GM18520 (cell line): ENCODE measurements at regions not wholly inside any gene's neighbourhood (a gene's known extent, or its start where the extent isn't known, plus 50 kb on each side); places are given as distances from the start of the nearest gene placed in this dataset.

Experiments used
- ATAC-seq: cut with Tn5 transposase; IDR thresholded peaks from one replicate; pipeline ENCODE4 v1.9.1; 2021; ENCODE audit not compliant: unreplicated experiment

DNA sequence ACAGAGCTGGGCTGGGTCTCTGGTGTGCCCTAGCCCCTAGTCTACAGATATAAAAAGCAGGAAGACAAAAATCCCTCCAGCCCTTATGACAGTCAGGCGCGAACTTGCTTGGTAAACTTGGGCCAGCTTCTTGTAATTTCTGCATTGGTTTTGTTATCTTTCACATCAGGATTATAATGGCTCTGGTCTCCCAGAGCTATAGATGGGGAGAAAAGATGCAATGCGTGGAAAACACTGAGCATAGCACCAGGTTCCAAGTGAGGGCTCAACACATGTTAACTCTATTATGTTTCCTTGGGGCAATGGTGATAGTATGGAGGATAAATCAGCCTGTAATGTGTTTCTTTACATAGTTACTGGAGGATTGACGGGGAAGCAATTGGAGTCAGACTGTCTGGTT lies 246.8 kb upstream of the KCNG1 start:
- no peak for ATAC-seq

GRCh38 chr20:51267679-51268078 lies 244.8 kb upstream of the KCNG1 start:
- no peak for ATAC-seq

GRCh38 chr20:51266353-51266752 lies 243.4 kb upstream of the KCNG1 start:
- ATAC-seq = no peak

DNA sequence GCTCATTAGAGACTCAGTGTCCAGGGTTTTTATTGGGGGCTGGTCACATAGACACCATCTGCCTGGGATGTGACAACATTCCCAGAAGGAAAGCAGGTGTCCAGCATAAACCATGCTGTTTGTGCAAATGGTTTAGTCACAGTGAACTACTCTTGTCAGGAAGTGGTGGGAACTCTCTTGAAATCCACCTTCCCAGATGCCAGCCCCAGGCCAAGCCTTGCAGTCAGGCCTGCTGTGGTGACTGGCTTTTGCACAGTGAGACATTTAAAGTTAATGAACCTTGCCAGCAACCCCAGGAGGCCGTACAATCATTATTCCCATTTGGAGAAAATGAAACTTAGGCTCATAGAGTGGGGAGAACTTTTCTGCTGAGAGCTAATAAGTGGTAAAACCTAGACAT lies 242.5 kb upstream of the KCNG1 start:
- no peak for ATAC-seq

GRCh38 chr20:51262240-51262639 lies 239.3 kb upstream of the KCNG1 start:
- no peak for ATAC-seq

- no peak for ATAC-seq
Observed at GRCh38 chr20:51259455-51259854, 236.5 kb upstream of the KCNG1 start.

GRCh38 chr20:51258582-51259165 lies 235.8 kb upstream of the KCNG1 start:
- no peak for ATAC-seq

- no peak for ATAC-seq
Observed at GRCh38 chr20:51255417-51255816, 232.5 kb upstream of the KCNG1 start.

DNA sequence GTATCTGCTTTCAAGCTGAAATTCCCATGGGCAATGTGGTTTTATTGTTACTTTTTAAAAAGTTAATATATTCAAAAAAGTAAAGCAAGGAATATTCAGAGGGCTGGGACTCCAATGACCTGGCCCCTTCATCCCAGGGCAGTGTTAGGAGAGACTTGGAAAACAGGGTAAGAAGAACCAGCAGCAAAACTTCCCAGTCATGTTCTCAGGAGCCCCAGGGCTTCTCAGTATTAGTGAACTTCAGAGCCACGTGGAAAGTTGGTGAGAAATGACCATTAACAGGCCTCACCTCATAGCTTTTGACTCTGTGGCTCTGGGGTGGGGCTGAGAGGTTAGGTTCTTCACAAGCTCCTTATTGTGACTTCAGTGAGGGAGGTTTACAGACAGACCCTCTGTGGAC lies 230.4 kb upstream of the KCNG1 start:
- no peak for ATAC-seq

DNA sequence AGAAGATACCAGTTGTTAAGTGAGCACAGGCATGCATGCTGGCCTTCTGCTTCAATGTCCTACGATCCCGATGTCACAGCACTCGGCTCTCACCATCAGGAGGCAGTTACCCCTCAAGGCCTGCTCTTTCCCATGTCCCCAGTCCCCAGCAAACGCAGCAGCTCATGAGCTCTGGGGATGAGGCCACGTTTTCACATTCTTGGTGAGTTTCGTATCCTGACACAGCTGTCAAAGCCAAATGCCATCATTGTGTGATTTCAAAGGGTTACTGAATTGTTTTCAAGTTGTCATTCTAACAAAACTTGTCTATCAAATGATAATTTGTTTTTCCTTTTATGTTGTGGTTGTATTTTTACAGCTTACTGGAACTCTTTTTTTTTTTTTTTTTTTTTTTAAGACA lies 226.9 kb upstream of the KCNG1 start:
- no peak for ATAC-seq

- no peak for ATAC-seq
Observed at GRCh38 chr20:51249215-51249614, 226.3 kb upstream of the KCNG1 start.

- no peak for ATAC-seq
Observed at GRCh38 chr20:51244466-51244865, 221.6 kb upstream of the KCNG1 start.

DNA sequence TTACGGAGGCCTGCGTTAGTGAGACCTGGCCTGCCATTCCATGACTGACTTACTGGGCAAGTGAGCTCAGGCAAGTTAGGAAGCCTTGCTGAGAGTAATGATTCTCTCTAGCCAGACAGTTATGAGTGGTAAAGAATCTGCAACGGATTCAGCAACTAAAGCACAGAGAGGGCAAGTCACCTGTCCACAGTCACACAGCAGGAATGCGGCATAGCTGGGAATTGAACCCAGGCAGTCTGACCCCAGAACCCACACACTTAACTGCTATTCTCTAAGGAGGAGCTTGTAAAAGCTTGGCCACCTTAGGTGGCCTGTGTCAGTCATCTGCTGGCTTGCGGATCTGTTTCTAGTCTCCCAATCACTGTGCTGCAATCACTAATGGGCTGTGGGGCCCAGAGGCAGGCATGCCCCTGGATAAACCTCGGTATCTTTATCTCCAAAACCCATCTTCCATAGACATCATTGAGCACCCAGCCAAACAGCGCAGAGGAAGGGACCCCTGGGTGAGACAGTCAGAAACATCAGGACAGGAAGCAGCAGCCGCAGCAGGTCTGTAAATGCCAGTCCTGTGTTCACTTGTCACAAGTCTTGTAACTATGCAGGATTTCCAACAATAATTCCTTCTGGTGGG lies 215.9 kb upstream of the KCNG1 start:
- ATAC-seq = no peak

DNA sequence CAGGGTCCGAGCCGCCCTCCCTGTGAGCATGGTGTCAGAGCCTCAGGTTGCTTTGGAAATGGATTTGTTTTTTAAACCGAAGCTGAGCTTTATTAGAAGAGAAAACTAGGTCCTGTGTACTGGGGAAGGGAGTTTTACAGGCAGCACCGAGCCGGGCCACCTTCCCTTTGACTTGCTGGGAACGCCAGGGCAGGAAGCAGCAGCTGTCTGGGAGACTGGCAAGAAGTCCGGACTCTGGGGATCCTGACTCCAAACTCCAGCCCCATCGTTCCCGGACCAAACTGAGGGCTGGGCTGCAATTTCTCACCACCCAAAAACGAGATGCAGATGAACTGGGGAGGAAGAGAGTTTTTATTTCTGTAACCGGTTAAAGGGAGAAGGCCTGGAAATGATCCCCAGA lies 214.9 kb upstream of the KCNG1 start:
- no peak for ATAC-seq

DNA sequence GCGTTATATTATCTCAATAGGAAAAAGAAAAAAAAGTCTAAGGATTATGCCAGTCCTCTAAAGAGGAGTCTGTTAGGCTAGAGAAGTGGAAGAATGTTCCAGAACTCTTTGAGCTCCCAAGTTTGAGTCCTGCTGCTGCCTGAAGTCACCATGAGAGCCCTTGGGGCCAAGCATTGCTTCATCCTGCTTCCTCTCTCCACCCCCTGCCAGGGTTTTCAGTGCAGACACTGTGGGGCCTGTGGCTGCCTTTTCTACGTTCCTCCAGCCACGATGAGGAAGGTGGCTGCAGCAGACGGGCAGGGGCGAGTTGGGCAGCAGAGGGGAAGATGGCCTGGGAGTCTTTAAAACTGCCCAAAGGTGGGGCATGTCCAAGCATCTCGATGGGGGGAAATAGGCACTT lies 214.4 kb upstream of the KCNG1 start:
- ATAC-seq = no peak

- no peak for ATAC-seq
Observed at GRCh38 chr20:51236421-51236820, 213.5 kb upstream of the KCNG1 start.

DNA sequence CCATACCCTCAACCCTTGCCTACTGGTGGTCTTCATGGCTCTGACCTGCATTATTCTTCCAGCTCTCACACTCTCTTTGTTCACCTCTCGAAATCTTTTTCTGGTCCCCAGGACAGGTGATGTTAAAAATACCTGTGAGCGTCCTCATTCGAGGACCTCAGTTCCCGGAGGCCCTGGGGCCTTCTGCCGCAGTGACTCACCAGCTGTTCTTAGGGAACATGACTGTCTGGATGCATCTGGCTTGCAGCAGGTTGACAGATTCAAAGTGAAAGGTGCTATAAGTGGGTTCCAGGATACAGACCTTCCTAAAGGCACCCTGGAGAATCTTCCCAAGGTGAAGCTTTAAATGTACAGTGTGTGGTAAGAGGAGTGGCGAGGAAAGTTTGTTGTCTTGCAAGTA lies 210.4 kb upstream of the KCNG1 start:
- ATAC-seq = no peak

GRCh38 chr20:51230727-51231126 lies 207.8 kb upstream of the KCNG1 start:
- ATAC-seq = no peak

DNA sequence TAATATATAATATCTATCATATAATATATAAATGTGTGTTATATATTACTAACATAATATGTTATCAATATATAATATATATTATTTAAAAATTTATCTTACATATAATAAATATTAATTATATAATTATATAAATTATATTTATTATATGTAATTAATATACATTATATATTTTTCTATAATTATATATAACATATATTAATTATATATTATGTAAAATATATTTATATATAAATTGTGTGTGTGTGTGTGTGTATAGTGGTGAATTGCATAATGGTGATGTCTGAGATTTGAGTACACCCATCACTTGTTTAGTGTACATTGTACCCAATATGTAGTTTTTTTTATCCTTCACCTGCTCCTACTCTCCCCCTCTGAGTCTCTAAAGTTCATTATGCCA lies 205.9 kb upstream of the KCNG1 start:
- no peak for ATAC-seq

- no peak for ATAC-seq
Observed at GRCh38 chr20:51227744-51228143, 204.8 kb upstream of the KCNG1 start.

DNA sequence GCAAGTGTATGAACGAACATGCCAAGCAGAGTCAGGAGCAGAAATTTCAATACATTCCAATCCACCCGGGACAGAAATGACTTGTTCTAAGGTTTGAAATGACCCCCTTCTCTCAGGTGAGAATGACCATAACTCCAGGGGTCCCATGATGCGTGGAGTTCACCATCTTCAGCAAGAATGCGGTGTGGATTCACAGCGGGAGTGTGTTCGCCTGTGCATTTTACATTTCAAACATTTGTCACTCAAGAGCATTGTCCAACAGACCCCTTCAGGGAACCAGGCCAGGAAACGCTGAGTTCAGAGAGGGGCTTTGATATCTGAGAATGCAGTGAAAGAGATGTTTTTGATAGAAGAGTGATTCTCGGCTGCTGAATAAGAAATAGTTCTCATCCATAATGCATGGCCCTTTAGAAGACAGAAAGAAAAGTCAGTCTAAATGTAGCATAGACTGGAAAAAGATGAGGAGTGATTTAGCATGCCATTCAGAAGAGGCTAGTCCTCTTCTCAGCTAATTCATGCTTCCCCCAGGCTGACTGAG lies 200.3 kb upstream of the KCNG1 start:
- no peak for ATAC-seq

- no peak for ATAC-seq
Observed at GRCh38 chr20:51221791-51222408, 199.0 kb upstream of the KCNG1 start.

DNA sequence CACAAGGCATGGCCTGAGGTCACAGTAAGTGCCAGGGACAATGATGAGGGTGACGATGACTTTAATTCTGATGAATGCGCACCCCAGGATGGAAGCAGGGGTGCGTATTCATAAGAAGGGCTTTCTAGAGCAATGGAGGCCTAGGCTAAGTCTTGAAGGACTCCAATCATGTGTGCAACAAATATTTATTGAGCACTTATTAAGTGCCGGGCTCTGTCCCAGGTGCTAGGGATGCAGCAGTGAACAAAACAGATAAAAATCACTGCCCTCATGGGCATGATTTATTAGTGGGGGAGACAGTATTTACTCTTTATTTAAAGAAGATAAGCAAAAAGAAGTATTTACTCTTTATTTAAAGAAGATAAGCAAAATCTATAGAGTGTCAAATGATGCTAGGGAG lies 198.2 kb upstream of the KCNG1 start:
- no peak for ATAC-seq
